ENCODE measurements at regions not wholly inside any gene's neighbourhood (a gene's known extent, or its start where the extent isn't known, plus 50 kb on each side); places are given as distances from the start of the nearest gene placed in this dataset.
"Not testable (repeated sequence)": the region's sequence is repeated elsewhere in the genome, so short reads cannot be mapped to it uniquely, and the experiment has no call there.

DNA sequence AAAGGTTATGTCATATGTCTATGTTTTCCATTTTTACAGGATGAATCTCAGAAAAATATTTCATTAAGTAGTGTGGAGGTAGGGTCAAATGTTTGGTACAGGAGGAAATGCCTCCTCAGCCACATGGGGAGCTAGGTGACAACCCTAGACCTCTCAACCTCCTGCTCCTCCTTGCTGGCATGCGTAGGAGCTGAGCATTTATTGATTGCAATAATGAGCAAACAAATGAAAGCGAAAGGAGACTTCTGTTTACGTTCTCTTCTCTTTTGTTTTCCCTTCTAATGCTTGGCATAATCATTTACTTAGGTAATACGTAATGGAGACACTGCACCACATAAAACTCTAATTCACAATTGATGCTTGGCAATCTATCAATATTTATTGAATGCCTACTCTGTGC is 95.1 kb upstream of the CCBE1 start:
- no peaks in the 10 kb centered on the region for H3K36me3 ChIP-seq
- no peak for DNase-seq (ENCODE audit: low spot score)
- 52% methylated on average over 4 of the region's 4 CpGs for WGBS
- no peaks in the 10 kb centered on the region for H3K9me3 ChIP-seq
- intact Hi-C loops (cut with DNase I): no loop called here
- no peaks in the 10 kb centered on the region for H3K27me3 ChIP-seq (replicated peaks; ENCODE audit: insufficient read depth)
- no peak overlapping the region for H3K4me3 ChIP-seq
- no peaks in the 10 kb centered on the region for H3K4me1 ChIP-seq (replicated peaks)
- TF ChIP-seq POLR2A (IDR thresholded peaks at IDR 0.05): no peak
- TF ChIP-seq, protein P1, sequence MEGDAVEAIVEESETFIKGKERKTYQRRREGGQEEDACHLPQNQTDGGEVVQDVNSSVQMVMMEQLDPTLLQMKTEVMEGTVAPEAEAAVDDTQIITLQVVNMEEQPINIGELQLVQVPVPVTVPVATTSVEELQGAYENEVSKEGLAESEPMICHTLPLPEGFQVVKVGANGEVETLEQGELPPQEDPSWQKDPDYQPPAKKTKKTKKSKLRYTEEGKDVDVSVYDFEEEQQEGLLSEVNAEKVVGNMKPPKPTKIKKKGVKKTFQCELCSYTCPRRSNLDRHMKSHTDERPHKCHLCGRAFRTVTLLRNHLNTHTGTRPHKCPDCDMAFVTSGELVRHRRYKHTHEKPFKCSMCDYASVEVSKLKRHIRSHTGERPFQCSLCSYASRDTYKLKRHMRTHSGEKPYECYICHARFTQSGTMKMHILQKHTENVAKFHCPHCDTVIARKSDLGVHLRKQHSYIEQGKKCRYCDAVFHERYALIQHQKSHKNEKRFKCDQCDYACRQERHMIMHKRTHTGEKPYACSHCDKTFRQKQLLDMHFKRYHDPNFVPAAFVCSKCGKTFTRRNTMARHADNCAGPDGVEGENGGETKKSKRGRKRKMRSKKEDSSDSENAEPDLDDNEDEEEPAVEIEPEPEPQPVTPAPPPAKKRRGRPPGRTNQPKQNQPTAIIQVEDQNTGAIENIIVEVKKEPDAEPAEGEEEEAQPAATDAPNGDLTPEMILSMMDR (IDR thresholded peaks at IDR 0.05): no peak
- TF ChIP-seq POLR2AphosphoS5 (IDR thresholded peaks at IDR 0.05): no peak
- H3K27ac ChIP-seq: no peak overlapping the region

DNA sequence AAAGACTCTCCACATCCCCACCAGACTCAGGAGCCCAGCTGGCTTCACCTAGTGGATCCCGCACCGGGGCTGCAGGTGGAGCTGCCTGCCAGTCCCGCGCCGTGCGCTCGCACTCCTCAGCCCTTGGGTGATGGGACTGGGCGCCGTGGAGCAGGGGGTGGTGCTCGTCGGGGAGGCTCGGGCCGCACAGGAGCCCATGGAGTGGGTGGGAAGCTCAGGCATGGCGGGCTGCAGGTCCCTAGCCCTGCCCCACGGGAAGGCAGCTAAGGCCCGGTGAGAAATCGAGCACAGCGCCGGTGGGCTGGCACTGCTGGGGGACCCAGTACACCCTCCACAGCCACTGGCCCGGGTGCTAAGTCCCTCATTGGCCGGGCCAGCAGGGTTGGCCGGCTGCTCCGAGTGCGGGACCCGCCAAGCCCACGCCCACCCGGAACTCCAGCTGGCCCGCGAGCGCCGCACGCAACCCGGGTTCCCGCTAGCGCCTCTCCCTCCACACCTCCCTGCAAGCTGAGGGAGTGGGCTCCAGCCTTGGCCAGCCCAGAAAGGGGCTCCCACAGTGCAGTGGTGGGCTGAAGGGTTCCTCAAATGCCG is 93.2 kb upstream of the CCBE1 start:
- WGBS: 98% methylated on average over 14 of the region's 36 CpGs
- H3K27me3 ChIP-seq (replicated peaks; ENCODE audit: insufficient read depth); intact Hi-C loops (cut with DNase I); H3K4me3 ChIP-seq; H3K9me3 ChIP-seq; DNase-seq (ENCODE audit: low spot score); H3K27ac ChIP-seq; H3K36me3 ChIP-seq; H3K4me1 ChIP-seq (replicated peaks): not testable (repeated sequence)

DNA sequence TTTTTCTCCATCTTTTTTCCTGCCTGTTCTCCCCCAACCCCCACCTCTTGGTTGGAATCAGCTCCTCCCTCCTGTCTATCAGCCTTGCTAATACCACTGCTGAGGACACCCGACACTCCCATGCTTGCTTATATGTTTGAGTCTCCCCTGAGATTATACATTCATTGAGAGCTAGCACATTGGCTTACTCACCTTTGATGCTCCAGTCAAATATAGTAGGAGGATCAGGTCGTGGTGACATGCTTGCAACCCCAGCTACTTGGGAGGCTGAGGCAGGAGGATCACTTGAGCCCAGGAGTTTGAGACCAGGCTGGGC is 91.5 kb upstream of the CCBE1 start:
- Histone ChIP-seq H3K27me3 (replicated peaks; ENCODE audit: insufficient read depth) (no peaks in the 10 kb centered on the region), H3K4me3 (no peak overlapping the region), H3K36me3 (no peaks in the 10 kb centered on the region), H3K4me1 (replicated peaks) (no peaks in the 10 kb centered on the region), H3K27ac (no peak overlapping the region), H3K9me3 (no peaks in the 10 kb centered on the region)
- DNase-seq (ENCODE audit: low spot score): no peak
- 68% methylated on average over 2 of the region's 2 CpGs for WGBS
- intact Hi-C loops (cut with DNase I): no loop called here
- TF ChIP-seq POLR2AphosphoS5 (IDR thresholded peaks at IDR 0.05): no peak
- TF ChIP-seq, protein P1 (IDR thresholded peaks at IDR 0.05): no peak
- TF ChIP-seq POLR2A (IDR thresholded peaks at IDR 0.05): no peak

DNA sequence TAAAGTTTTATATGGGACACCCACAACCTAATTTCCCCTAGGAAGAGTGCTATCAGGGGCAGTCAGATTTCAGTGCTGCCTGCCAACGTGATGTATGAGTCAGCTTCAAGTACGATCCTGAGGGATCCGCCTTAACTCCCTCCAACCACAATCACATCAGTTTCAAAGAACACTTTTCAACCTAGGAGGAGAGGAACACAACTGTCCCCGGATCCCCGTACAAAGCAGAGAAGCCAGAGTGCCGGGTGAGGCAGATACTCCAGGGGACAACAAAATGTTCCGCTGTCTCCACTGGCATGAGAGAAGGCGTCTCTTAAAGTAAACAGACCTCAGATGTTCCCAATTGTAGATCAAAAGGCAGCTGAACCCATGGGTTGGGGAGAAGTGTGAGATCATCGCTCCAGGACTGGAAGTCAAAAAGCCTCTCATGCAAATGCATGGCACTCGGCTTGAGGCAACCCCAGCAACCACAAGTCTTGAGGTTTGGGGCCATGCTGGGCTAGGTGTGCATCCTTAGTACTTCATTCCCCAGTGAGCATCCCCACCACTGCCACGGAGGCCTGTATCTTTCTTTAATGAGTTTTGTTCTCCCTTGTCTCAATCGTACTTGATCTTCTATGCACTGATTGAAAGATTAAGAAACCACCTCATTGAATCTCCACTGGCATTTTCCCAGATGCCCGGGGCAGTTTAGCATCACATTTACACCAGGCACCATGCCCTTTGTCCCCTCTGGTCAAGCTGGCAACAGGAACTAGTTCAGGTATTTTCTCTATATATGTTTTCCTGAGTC is 91.0 kb upstream of the CCBE1 start:
- 30% methylated on average over 13 of the region's 13 CpGs for WGBS
- H3K4me3 ChIP-seq: no peak overlapping the region
- DNase-seq (ENCODE audit: low spot score): no peak
- TF ChIP-seq POLR2AphosphoS5 (IDR thresholded peaks at IDR 0.05) (no peak), POLR2A (IDR thresholded peaks at IDR 0.05) (no peak)
- TF ChIP-seq, protein P1 (IDR thresholded peaks at IDR 0.05): no peak
- H3K27me3 ChIP-seq (replicated peaks; ENCODE audit: insufficient read depth): no peaks in the 10 kb centered on the region
- no peaks in the 10 kb centered on the region for H3K9me3 ChIP-seq
- no peak overlapping the region for H3K27ac ChIP-seq
- no peaks in the 10 kb centered on the region for H3K36me3 ChIP-seq
- no peaks in the 10 kb centered on the region for H3K4me1 ChIP-seq (replicated peaks)
- intact Hi-C loops (cut with DNase I): no loop called here

DNA sequence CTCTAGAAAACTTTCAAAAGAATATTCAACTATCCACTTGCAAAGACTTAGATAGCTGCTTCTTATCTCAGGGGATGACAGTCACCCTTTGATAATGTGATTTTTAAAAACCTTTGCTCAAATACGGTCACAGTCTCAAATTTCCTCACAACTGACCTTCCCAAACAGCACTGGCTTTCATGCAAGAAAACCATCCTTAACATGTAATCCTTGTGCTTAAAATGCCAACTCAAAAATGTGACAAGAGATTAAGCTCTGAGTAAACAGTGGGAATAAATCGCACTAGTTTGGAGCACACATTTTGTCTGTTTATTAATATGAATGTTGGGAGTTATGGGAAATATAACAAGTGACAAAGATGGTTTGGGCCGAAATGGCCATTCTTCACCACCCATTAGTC is 87.5 kb upstream of the CCBE1 start:
- WGBS: 56% methylated on average over 3 of the region's 3 CpGs
- Histone ChIP-seq H3K27ac (no peak overlapping the region), H3K4me3 (no peak overlapping the region), H3K9me3 (no peaks in the 10 kb centered on the region), H3K4me1 (replicated peaks) (no peaks in the 10 kb centered on the region), H3K36me3 (no peaks in the 10 kb centered on the region), H3K27me3 (replicated peaks; ENCODE audit: insufficient read depth) (no peaks in the 10 kb centered on the region)
- intact Hi-C loops (cut with DNase I): loop anchor here (5.0 kb wide), 1 partner anchor 38 kb away; no protein-coding TSS in a partner anchor
- TF ChIP-seq, protein P1 (IDR thresholded peaks at IDR 0.05): no peak
- no peak for TF ChIP-seq POLR2A (IDR thresholded peaks at IDR 0.05)
- no peak for TF ChIP-seq POLR2AphosphoS5 (IDR thresholded peaks at IDR 0.05)
- no peak for DNase-seq (ENCODE audit: low spot score)
